GM12878 (cell line): ENCODE measurements at regions not wholly inside any gene's neighbourhood (a gene's known extent, or its start where the extent isn't known, plus 50 kb on each side); places are given as distances from the start of the nearest gene placed in this dataset.

ENCODE experiments used
- ATAC-seq: fragments of 200-7000 bp; cut with Tn5 transposase; 3 replicates; pipeline ENCODE4 v1.9.1; 2020; ENCODE audit warnings: mild to moderate bottlenecking, moderate library complexity
- BruUV-seq: library from RNA; stranded (reverse); fragments of 400-500 nt; replicated peaks from 2 replicates; lab custom pipeline; 2021; lab: Mats Ljungman, UMichigan
- CTCF ChIA-PET: fragments of 300-600 bp; sonication (Branson Sonifier 250); formaldehyde crosslinking; extraction: SDS; loops from one replicate; lab custom pipeline; 2021; ENCODE audit warnings: inconsistent platforms; lab: Yijun Ruan, JAX
- POLR2A ChIA-PET: fragments of 350-600 bp; formaldehyde crosslinking; extraction: SDS; loops from one replicate; lab custom pipeline; 2021; ENCODE audit warnings: inconsistent platforms; lab: Charles Lee
- RAD21 ChIA-PET: fragments of 300-600 bp; sonication (Branson Sonifier 250); formaldehyde crosslinking; loops from one replicate; lab custom pipeline; 2023; ENCODE audit warnings: antibody characterized with exemption; ENCODE audit not compliant: unreplicated experiment; lab: Charles Lee
- SMC1A ChIA-PET: fragments of 300-600 bp; sonication (Branson Sonifier 250); formaldehyde crosslinking; loops from one replicate; lab custom pipeline; 2023; ENCODE audit not compliant: unreplicated experiment, uncharacterized antibody; lab: Charles Lee
- DNase-seq: peaks from one replicate; pipeline ENCODE4 v3.0.0-alpha.2; 2011; ENCODE audit warnings: low read depth, low spot score
- FAIRE-seq: peaks from 3 replicates; lab custom pipeline; 2011; peaks lifted over from hg19 to GRCh38; lab: Jason Lieb, UNC
- H2AFZ ChIP-seq: 2 replicates; pipeline ENCODE4 v1.6.0; 2011; ENCODE audit warnings: low read depth, low read length, control low read depth; ENCODE audit not compliant: control insufficient read depth
- H3K27ac ChIP-seq: 2 replicates; pipeline ENCODE4 v1.5.1; 2011; ENCODE audit warnings: control low read depth; ENCODE audit not compliant: control insufficient read depth, insufficient read depth
- H3K27me3 ChIP-seq, 2 experiments: replicated peaks in 1 of 2; 2 replicates each; pipeline versions ENCODE4 v1.6.0 to v1.6.1; 2011; ENCODE audit warnings: low read length in 1 of 2; ENCODE audit not compliant: control insufficient read depth in 2 of 2, insufficient read depth in 2 of 2
- H3K36me3 ChIP-seq, 2 experiments: 2 replicates each; pipeline ENCODE4 v1.5.1; 2011; ENCODE audit warnings: low read length in 1 of 2; ENCODE audit not compliant: control insufficient read depth in 2 of 2, insufficient read depth in 2 of 2
- H3K4me1 ChIP-seq: 2 replicates; pipeline ENCODE4 v1.6.1; 2011; ENCODE audit warnings: mild to moderate bottlenecking, low read length, moderate library complexity, mixed read lengths; ENCODE audit not compliant: control insufficient read depth, insufficient read depth
- H3K4me2 ChIP-seq: 2 replicates; pipeline ENCODE4 v1.6.0; 2011; ENCODE audit warnings: control low read depth; ENCODE audit not compliant: control insufficient read depth, insufficient read depth
- H3K4me3 ChIP-seq: fragments of 200-600 bp; sonication (generic); 2 replicates; pipeline ENCODE4 v1.5.1; 2016
- H3K79me2 ChIP-seq: 2 replicates; pipeline ENCODE4 v1.6.0; 2011; ENCODE audit warnings: low read length; ENCODE audit not compliant: control insufficient read depth, insufficient read depth
- H3K9ac ChIP-seq: 2 replicates; pipeline ENCODE4 v1.8.0; 2011; ENCODE audit warnings: low read length, control low read depth, mixed read lengths; ENCODE audit not compliant: control insufficient read depth, insufficient read depth
- H3K9me3 ChIP-seq: replicated peaks from 3 replicates; pipeline ENCODE4 v1.5.1; 2011; ENCODE audit warnings: mild to moderate bottlenecking, low read length; ENCODE audit not compliant: control insufficient read depth, insufficient read depth
- H4K20me1 ChIP-seq: 2 replicates; pipeline ENCODE4 v1.6.0; 2011; ENCODE audit not compliant: control insufficient read depth, insufficient read depth
- ATF2 ChIP-seq: IDR thresholded peaks from 2 replicates; pipeline ENCODE4 v1.6.1; 2012; ENCODE audit warnings: low read length, inconsistent platforms
- KDM1A ChIP-seq: fragments of 200-600 bp; sonication (generic); IDR thresholded peaks from 2 replicates; pipeline ENCODE4 v1.6.1; 2016; ENCODE audit warnings: borderline replicate concordance
- PML ChIP-seq: IDR thresholded peaks from 2 replicates; pipeline ENCODE4 v1.6.1; 2012; ENCODE audit warnings: low read length, inconsistent platforms
- POLR2A ChIP-seq: IDR thresholded peaks from 2 replicates; pipeline ENCODE4 v1.6.1; 2011; ENCODE audit warnings: low read depth, mild to moderate bottlenecking, low read length
- TCF12 ChIP-seq: IDR thresholded peaks from 2 replicates; pipeline ENCODE4 v1.6.1; 2011; ENCODE audit warnings: low read depth, mild to moderate bottlenecking, low read length
- WGBS: methylation state at CpG from one replicate; pipeline ENCODE4 v1.1.6; 2016; ENCODE audit warnings: low lambda C conversion rate; ENCODE audit not compliant: insufficient replicate concordance, insufficient coverage; ENCODE audit errors: missing lambda C conversion rate; 5-methylcytosine and 5-hydroxymethylcytosine counted together
- in situ Hi-C: fragments of 300-500 bp; cut with MboI; formaldehyde crosslinking; loops from 9 replicates; pipeline ENCODE4 v1.14.3; 2018; ENCODE audit warnings: mixed read lengths
- intact Hi-C: fragments of 100-400 bp; cut with micrococcal nuclease; formaldehyde crosslinking; loops from one replicate; pipeline ENCODE4 v1.14.2; 2022; ENCODE audit not compliant: unreplicated experiment
- TF ChIP-seq, protein P1 (sequence below): fragments of 450-650 bp; IDR thresholded peaks from 2 replicates; pipeline ENCODE4 v1.6.1; 2016; ENCODE audit warnings: mild to moderate bottlenecking, moderate library complexity, borderline replicate concordance
- TF ChIP-seq, protein P2 (sequence below): IDR thresholded peaks from 2 replicates; pipeline ENCODE4 v1.6.1; 2012; ENCODE audit warnings: improper control_type of control experiment, low read depth, low read length; ENCODE audit not compliant: insufficient replicate concordance

DNA sequence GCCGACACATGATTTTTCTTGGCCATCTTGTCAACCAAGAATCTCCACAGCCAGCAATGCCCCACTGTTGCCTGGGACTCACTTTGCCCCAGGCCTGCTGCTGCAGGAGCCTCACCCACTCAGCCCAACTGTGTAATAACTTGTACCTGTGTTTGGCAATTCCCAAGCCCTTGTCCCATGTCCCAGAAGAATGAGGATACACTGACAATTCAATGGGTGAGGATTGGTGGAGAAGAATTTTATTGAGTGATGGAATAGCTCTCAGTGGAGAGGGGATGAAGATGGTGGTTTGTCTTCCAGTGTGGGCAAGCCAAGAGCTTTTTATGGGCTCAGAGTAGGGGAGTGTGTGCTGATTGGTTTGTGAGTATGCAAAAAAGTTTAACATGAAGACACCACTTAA is 861.9 kb downstream of the TFAP2A start:
- 55% methylated on average over 1 of the region's 1 CpG for WGBS
- H3K4me3 ChIP-seq = no peak overlapping the region
- FAIRE-seq (no peak), ATAC-seq (no peak), DNase-seq (no peak)
- ChIA-PET CTCF (no interaction called here), SMC1A (no interaction called here), POLR2A (no interaction called here), RAD21 (no interaction called here)
- no peaks in the 10 kb centered on the region for H3K36me3 ChIP-seq
- no peaks in the 10 kb centered on the region; the same call in 2 of the 3 replicates for H3K9me3 ChIP-seq
- H4K20me1 ChIP-seq = no peaks in the 10 kb centered on the region
- in situ Hi-C loops = no loop called here
- no peak overlapping the region for H3K4me2 ChIP-seq
- no peaks in the 10 kb centered on the region for H3K27me3 ChIP-seq
- no peaks in the 10 kb centered on the region for H3K79me2 ChIP-seq
- no TSS peak for BruUV-seq
- intact Hi-C loops = no loop called here
- H3K27ac ChIP-seq = no peak overlapping the region
- no peaks in the 10 kb centered on the region for H3K4me1 ChIP-seq
- no peak overlapping the region for H2AFZ ChIP-seq
- TF ChIP-seq POLR2A (no peak), TCF12 (no peak), PML (no peak), KDM1A (no peak), ATF2 (no peak)
- TF ChIP-seq, protein P1, sequence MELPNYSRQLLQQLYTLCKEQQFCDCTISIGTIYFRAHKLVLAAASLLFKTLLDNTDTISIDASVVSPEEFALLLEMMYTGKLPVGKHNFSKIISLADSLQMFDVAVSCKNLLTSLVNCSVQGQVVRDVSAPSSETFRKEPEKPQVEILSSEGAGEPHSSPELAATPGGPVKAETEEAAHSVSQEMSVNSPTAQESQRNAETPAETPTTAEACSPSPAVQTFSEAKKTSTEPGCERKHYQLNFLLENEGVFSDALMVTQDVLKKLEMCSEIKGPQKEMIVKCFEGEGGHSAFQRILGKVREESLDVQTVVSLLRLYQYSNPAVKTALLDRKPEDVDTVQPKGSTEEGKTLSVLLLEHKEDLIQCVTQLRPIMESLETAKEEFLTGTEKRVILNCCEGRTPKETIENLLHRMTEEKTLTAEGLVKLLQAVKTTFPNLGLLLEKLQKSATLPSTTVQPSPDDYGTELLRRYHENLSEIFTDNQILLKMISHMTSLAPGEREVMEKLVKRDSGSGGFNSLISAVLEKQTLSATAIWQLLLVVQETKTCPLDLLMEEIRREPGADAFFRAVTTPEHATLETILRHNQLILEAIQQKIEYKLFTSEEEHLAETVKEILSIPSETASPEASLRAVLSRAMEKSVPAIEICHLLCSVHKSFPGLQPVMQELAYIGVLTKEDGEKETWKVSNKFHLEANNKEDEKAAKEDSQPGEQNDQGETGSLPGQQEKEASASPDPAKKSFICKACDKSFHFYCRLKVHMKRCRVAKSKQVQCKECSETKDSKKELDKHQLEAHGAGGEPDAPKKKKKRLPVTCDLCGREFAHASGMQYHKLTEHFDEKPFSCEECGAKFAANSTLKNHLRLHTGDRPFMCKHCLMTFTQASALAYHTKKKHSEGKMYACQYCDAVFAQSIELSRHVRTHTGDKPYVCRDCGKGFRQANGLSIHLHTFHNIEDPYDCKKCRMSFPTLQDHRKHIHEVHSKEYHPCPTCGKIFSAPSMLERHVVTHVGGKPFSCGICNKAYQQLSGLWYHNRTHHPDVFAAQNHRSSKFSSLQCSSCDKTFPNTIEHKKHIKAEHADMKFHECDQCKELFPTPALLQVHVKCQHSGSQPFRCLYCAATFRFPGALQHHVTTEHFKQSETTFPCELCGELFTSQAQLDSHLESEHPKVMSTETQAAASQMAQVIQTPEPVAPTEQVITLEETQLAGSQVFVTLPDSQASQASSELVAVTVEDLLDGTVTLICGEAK = no peak
- TF ChIP-seq, protein P2, sequence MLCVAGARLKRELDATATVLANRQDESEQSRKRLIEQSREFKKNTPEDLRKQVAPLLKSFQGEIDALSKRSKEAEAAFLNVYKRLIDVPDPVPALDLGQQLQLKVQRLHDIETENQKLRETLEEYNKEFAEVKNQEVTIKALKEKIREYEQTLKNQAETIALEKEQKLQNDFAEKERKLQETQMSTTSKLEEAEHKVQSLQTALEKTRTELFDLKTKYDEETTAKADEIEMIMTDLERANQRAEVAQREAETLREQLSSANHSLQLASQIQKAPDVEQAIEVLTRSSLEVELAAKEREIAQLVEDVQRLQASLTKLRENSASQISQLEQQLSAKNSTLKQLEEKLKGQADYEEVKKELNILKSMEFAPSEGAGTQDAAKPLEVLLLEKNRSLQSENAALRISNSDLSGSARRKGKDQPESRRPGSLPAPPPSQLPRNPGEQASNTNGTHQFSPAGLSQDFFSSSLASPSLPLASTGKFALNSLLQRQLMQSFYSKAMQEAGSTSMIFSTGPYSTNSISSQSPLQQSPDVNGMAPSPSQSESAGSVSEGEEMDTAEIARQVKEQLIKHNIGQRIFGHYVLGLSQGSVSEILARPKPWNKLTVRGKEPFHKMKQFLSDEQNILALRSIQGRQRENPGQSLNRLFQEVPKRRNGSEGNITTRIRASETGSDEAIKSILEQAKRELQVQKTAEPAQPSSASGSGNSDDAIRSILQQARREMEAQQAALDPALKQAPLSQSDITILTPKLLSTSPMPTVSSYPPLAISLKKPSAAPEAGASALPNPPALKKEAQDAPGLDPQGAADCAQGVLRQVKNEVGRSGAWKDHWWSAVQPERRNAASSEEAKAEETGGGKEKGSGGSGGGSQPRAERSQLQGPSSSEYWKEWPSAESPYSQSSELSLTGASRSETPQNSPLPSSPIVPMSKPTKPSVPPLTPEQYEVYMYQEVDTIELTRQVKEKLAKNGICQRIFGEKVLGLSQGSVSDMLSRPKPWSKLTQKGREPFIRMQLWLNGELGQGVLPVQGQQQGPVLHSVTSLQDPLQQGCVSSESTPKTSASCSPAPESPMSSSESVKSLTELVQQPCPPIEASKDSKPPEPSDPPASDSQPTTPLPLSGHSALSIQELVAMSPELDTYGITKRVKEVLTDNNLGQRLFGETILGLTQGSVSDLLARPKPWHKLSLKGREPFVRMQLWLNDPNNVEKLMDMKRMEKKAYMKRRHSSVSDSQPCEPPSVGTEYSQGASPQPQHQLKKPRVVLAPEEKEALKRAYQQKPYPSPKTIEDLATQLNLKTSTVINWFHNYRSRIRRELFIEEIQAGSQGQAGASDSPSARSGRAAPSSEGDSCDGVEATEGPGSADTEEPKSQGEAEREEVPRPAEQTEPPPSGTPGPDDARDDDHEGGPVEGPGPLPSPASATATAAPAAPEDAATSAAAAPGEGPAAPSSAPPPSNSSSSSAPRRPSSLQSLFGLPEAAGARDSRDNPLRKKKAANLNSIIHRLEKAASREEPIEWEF = no peak
- TF ChIP-seq, all 136 proteins: peak for 0
- H3K9ac ChIP-seq = no peak overlapping the region
